GM23248 (cell line): ENCODE measurements at regions not wholly inside any gene's neighbourhood (a gene's known extent, or its start where the extent isn't known, plus 50 kb on each side); places are given as distances from the start of the nearest gene placed in this dataset.
A peak's percentile ranks its signal among the peaks of the same experiment; 100 is the strongest.

Experiments used
- DNase-seq: peaks from one replicate; pipeline ENCODE4 v3.0.0-alpha.2; 2015
- H2AFZ ChIP-seq: fragments of 200-600 bp; sonication (generic); 2 replicates; pipeline ENCODE4 v1.6.1; 2016; ENCODE audit warnings: antibody characterized with exemption
- H3F3A ChIP-seq: fragments of 200-600 bp; sonication (generic); 2 replicates; pipeline ENCODE4 v1.6.1; 2016; ENCODE audit warnings: mild to moderate bottlenecking, antibody characterized with exemption, mixed run types; ENCODE audit not compliant: insufficient read depth
- H3K27ac ChIP-seq: fragments of 200-600 bp; sonication (generic); 2 replicates; pipeline ENCODE4 v1.5.1; 2016; ENCODE audit warnings: mild to moderate bottlenecking
- H3K27me3 ChIP-seq: fragments of 200-600 bp; sonication (generic); replicated peaks from 2 replicates; pipeline ENCODE4 v1.6.1; 2016; ENCODE audit warnings: mild to moderate bottlenecking; ENCODE audit not compliant: insufficient read depth
- H3K36me3 ChIP-seq: fragments of 200-600 bp; sonication (generic); 2 replicates; pipeline ENCODE4 v1.6.1; 2016; ENCODE audit warnings: low read depth, mild to moderate bottlenecking
- H3K4me1 ChIP-seq: fragments of 200-600 bp; sonication (generic); 2 replicates; pipeline ENCODE4 v1.6.1; 2016; ENCODE audit warnings: mild to moderate bottlenecking; ENCODE audit not compliant: insufficient read depth
- H3K4me2 ChIP-seq: fragments of 200-600 bp; sonication (generic); one replicate; pipeline ENCODE4 v1.6.1; 2016; ENCODE audit warnings: mild to moderate bottlenecking; ENCODE audit not compliant: unreplicated experiment
- H3K4me3 ChIP-seq: fragments of 200-600 bp; sonication (generic); 2 replicates; pipeline ENCODE4 v1.5.1; 2016; ENCODE audit warnings: mild to moderate bottlenecking
- H3K79me2 ChIP-seq: fragments of 200-600 bp; sonication (generic); 2 replicates; pipeline ENCODE4 v1.6.1; 2016; ENCODE audit warnings: mild to moderate bottlenecking; ENCODE audit not compliant: insufficient read depth
- H3K9ac ChIP-seq: fragments of 200-600 bp; sonication (generic); 2 replicates; pipeline ENCODE4 v1.6.1; 2016; ENCODE audit warnings: mild to moderate bottlenecking
- H3K9me2 ChIP-seq: fragments of 200-600 bp; sonication (generic); 2 replicates; pipeline ENCODE4 v1.6.1; 2016; ENCODE audit warnings: mixed run types, mild to moderate bottlenecking, moderate library complexity; ENCODE audit not compliant: insufficient read depth
- H3K9me3 ChIP-seq: fragments of 200-600 bp; sonication (generic); one replicate; pipeline ENCODE4 v1.6.1; 2017; ENCODE audit warnings: low read depth
- H4K20me1 ChIP-seq: fragments of 200-600 bp; sonication (generic); 2 replicates; pipeline ENCODE4 v1.6.0; 2016; ENCODE audit not compliant: insufficient read depth
- EZH2 ChIP-seq: fragments of 200-600 bp; sonication (generic); IDR thresholded peaks from 2 replicates; pipeline ENCODE4 v1.6.1; 2018; ENCODE audit warnings: antibody characterized with exemption, mild to moderate bottlenecking; ENCODE audit not compliant: insufficient read depth, poor library complexity, severe bottlenecking
- EZH2phosphoT487 ChIP-seq: fragments of 200-600 bp; sonication (generic); IDR thresholded peaks from 2 replicates; pipeline ENCODE4 v1.6.1; 2018; ENCODE audit warnings: antibody characterized with exemption, moderate library complexity, mild to moderate bottlenecking, low read depth; ENCODE audit not compliant: insufficient read depth
- WGBS, 2 experiments: methylation state at CpG; one replicate each; pipeline ENCODE4 v1.1.6; 2015 to 2017; ENCODE audit warnings: low lambda C conversion rate in 2 of 2, low coverage in 1 of 2; ENCODE audit errors: missing lambda C conversion rate in 2 of 2; 5-methylcytosine and 5-hydroxymethylcytosine counted together
- in situ Hi-C: fragments of 300-500 bp; cut with MboI; formaldehyde crosslinking; loops from 2 replicates; pipeline ENCODE4 v1.15.0; 2020

DNA sequence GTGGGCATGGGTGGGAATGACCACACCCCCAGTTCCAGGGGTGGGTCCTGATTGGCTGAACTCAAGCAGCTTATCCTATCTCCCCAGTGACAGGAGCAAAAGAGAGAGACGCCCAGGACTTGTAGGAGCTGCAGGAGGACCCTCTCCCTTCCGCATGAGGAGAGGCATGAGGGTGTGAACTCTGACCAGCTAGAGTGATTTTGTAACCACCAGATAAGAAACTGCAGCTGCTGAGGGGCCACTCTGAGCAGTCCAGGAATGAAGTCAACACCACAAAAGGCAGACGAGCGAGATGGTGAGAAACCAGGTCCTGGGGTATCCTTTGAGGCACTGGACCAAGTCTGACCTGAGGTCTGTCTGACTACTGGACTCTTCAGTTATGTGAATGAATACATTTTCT lies 521.9 kb downstream of the BNC2 start:
- Histone ChIP-seq H3F3A (no peaks in the 10 kb centered on the region; the same call in 1 of the 2 replicates), H3K27ac (no peak overlapping the region), H3K4me1 (peaks cover 15% of the 10 kb centered on the region), H3K9me3 (no peaks in the 10 kb centered on the region), H3K36me3 (no peaks in the 10 kb centered on the region), H4K20me1 (no peaks in the 10 kb centered on the region), H3K79me2 (no peaks in the 10 kb centered on the region), H3K9me2 (no peaks in the 10 kb centered on the region), H3K27me3 (no peaks in the 10 kb centered on the region), H2AFZ (no peak overlapping the region), H3K4me2 (no peak overlapping the region), H3K4me3 (no peak overlapping the region), H3K9ac (no peak overlapping the region)
- in situ Hi-C loops = no loop called here
- 88 to 96% methylated on average over 4 of the region's 4 CpGs for WGBS, 2 experiments
- TF ChIP-seq EZH2phosphoT487 = no peak
- no peak for TF ChIP-seq EZH2
- no peak for DNase-seq

- no peak overlapping the region for H3K27ac ChIP-seq
- H3K27me3 ChIP-seq = no peaks in the 10 kb centered on the region
- H3F3A ChIP-seq = no peaks in the 10 kb centered on the region
- no peaks in the 10 kb centered on the region for H3K4me1 ChIP-seq
- no peak overlapping the region for H3K4me3 ChIP-seq
- H3K9me2 ChIP-seq = no peaks in the 10 kb centered on the region
- in situ Hi-C loops = no loop called here
- WGBS, 2 experiments = 95 to 100% methylated on average over 1 of the region's 1 CpG
- no peaks in the 10 kb centered on the region for H3K9me3 ChIP-seq
- no peak for TF ChIP-seq EZH2phosphoT487
- TF ChIP-seq EZH2 = no peak
- no peaks in the 10 kb centered on the region for H3K79me2 ChIP-seq
- H2AFZ ChIP-seq = no peak overlapping the region
- H3K4me2 ChIP-seq = no peak overlapping the region
- DNase-seq = no peak
- no peak overlapping the region for H3K9ac ChIP-seq
- no peaks in the 10 kb centered on the region for H4K20me1 ChIP-seq
- no peaks in the 10 kb centered on the region for H3K36me3 ChIP-seq
Measured at GRCh38 chr9:16352251-16352650, 518.2 kb downstream of the BNC2 start.

DNA sequence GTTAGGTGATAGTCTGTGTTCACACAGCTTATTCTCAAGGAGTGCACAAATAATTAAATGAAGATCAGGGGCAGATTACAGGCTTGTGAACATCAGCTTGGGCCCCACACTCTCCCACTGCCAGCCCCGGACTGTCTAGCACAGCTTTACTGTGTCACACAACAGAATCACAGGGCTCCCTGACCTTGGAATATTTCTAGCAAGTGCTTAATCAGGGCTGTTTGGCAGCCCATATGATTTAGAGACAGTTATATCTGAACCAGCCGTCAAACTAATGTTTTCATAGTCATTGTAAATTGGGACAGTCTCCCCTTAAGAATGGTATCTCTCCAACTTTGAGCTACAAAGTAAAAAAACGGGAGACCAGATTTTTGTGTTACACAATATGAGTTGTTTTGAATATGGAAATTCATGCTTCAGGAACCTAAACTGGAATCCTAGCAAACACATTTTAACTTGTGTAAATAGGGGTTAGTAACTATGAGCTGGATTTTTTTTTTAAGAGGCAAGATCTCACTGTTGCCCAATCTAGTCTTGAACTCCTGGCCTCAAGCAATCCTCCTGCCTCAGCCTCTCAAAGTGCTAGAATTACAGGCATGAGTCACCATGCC lies 517.6 kb downstream of the BNC2 start:
- H3K27ac ChIP-seq = no peak overlapping the region

GRCh38 chr9:16356196-16356765 lies 514.2 kb downstream of the BNC2 start:
- Histone ChIP-seq H4K20me1 (no peaks in the 10 kb centered on the region), H3K79me2 (no peaks in the 10 kb centered on the region), H3K9me2 (no peaks in the 10 kb centered on the region), H3K27ac (no peak overlapping the region), H3K4me2 (no peak overlapping the region), H3K36me3 (no peaks in the 10 kb centered on the region), H3F3A (no peaks in the 10 kb centered on the region), H3K9ac (no peak overlapping the region), H2AFZ (no peak overlapping the region), H3K9me3 (no peaks in the 10 kb centered on the region), H3K27me3 (no peaks in the 10 kb centered on the region), H3K4me1 (peaks cover 6% of the 10 kb centered on the region; the same call in 1 of the 2 replicates), H3K4me3 (no peak overlapping the region)
- 74 to 75% methylated on average over 8 of the region's 8 CpGs for WGBS, 2 experiments
- TF ChIP-seq EZH2 = no peak
- TF ChIP-seq EZH2phosphoT487 = no peak
- no peak for DNase-seq
- in situ Hi-C loops = no loop called here

More for the DNA sequence above, 517.6 kb downstream of the BNC2 start:
- H3K9me2 ChIP-seq = no peaks in the 10 kb centered on the region
- DNase-seq = peak; percentile 48
- in situ Hi-C loops = no loop called here
- no peak overlapping the region for H3K9ac ChIP-seq
- no peaks in the 10 kb centered on the region for H3K27me3 ChIP-seq
- H2AFZ ChIP-seq = no peak overlapping the region
- H4K20me1 ChIP-seq = no peaks in the 10 kb centered on the region
- no peak overlapping the region for H3K4me2 ChIP-seq
- no peak overlapping the region for H3K4me3 ChIP-seq
- H3K4me1 ChIP-seq = no peaks in the 10 kb centered on the region
- no peaks in the 10 kb centered on the region for H3F3A ChIP-seq
- no peaks in the 10 kb centered on the region for H3K36me3 ChIP-seq
- H3K9me3 ChIP-seq = no peaks in the 10 kb centered on the region
- TF ChIP-seq EZH2 = no peak
- no peak for TF ChIP-seq EZH2phosphoT487
- H3K79me2 ChIP-seq = no peaks in the 10 kb centered on the region
- WGBS, 2 experiments = 58 to 68% methylated on average over 3 of the region's 3 CpGs
